ENCODE measurements at regions not wholly inside any gene's neighbourhood (a gene's known extent, or its start where the extent isn't known, plus 50 kb on each side); places are given as distances from the start of the nearest gene placed in this dataset.

DNA sequence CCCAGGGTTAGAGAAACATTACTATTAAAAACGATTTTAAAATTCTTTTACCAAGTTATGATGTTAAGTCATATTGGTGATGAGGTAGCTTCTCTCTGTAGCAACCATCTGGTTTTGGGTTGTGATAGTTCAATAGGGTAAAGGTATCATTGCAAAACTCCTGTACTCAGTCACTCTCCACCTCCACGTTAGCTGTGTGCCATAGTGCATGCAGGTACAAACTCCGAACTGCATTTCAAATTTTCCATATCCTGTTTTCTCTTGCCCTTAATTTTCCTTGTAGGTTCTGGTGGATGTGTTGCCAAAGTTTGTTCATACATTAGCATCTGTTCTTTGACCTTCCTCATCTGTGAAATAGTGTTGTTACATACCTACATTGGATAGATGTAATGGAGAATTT, 53.1 kb upstream of the ARRDC3 start:
- Histone ChIP-seq H3K36me3 (ENCODE audit: insufficient read depth, low read length) (no peaks in the 10 kb centered on the region), H2AFZ (ENCODE audit: low read depth, low read length) (no peak overlapping the region), H3K27me3 (ENCODE audit: insufficient read depth, low read depth, low read length) (no peaks in the 10 kb centered on the region), H3F3A (ENCODE audit: insufficient read depth, low read length, poor library complexity, severe bottlenecking) (no peaks in the 10 kb centered on the region), H3K27ac (ENCODE audit: low read length) (no peak overlapping the region), H3K79me2 (replicated peaks; ENCODE audit: insufficient read depth, low read length) (no peaks in the 10 kb centered on the region), H3K9ac (ENCODE audit: low read length) (no peak overlapping the region), H3K9me3 (ENCODE audit: low read length) (no peaks in the 10 kb centered on the region), H3K4me3 (ENCODE audit: low read length) (no peak overlapping the region), H4K20me1 (ENCODE audit: insufficient read depth) (no peaks in the 10 kb centered on the region), H3K9me2 (ENCODE audit: insufficient read depth, low read length) (no peaks in the 10 kb centered on the region), H3K4me2 (ENCODE audit: low read length) (no peak overlapping the region)
- no peak for TF ChIP-seq CTCF (IDR thresholded peaks at IDR 0.05; ENCODE audit: poor library complexity, severe bottlenecking)

- H3K36me3 ChIP-seq (ENCODE audit: insufficient read depth, low read length) = no peaks in the 10 kb centered on the region
- H2AFZ ChIP-seq (ENCODE audit: low read depth, low read length) = no peak overlapping the region
- TF ChIP-seq, protein P1, sequence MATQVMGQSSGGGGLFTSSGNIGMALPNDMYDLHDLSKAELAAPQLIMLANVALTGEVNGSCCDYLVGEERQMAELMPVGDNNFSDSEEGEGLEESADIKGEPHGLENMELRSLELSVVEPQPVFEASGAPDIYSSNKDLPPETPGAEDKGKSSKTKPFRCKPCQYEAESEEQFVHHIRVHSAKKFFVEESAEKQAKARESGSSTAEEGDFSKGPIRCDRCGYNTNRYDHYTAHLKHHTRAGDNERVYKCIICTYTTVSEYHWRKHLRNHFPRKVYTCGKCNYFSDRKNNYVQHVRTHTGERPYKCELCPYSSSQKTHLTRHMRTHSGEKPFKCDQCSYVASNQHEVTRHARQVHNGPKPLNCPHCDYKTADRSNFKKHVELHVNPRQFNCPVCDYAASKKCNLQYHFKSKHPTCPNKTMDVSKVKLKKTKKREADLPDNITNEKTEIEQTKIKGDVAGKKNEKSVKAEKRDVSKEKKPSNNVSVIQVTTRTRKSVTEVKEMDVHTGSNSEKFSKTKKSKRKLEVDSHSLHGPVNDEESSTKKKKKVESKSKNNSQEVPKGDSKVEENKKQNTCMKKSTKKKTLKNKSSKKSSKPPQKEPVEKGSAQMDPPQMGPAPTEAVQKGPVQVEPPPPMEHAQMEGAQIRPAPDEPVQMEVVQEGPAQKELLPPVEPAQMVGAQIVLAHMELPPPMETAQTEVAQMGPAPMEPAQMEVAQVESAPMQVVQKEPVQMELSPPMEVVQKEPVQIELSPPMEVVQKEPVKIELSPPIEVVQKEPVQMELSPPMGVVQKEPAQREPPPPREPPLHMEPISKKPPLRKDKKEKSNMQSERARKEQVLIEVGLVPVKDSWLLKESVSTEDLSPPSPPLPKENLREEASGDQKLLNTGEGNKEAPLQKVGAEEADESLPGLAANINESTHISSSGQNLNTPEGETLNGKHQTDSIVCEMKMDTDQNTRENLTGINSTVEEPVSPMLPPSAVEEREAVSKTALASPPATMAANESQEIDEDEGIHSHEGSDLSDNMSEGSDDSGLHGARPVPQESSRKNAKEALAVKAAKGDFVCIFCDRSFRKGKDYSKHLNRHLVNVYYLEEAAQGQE (IDR thresholded peaks at IDR 0.05; ENCODE audit: borderline replicate concordance) = no peak
- TF ChIP-seq CTCF (IDR thresholded peaks at IDR 0.05; ENCODE audit: poor library complexity, severe bottlenecking) (no peak), SMC3 (conservative IDR thresholded peaks at IDR 0.05; ENCODE audit: poor library complexity) (no peak), MXI1 (conservative IDR thresholded peaks at IDR 0.05; ENCODE audit: poor library complexity, severe bottlenecking) (no peak), RAD21 (conservative IDR thresholded peaks at IDR 0.05) (no peak), TAF1 (IDR thresholded peaks at IDR 0.05; ENCODE audit: low read depth) (no peak)
- H3K27me3 ChIP-seq (ENCODE audit: insufficient read depth, low read depth, low read length) = no peaks in the 10 kb centered on the region
- no peak overlapping the region for H3K4me2 ChIP-seq (ENCODE audit: low read length)
- H3F3A ChIP-seq (ENCODE audit: insufficient read depth, low read length, poor library complexity, severe bottlenecking) = no peaks in the 10 kb centered on the region
- H3K9ac ChIP-seq (ENCODE audit: low read length) = no peak overlapping the region
- H3K27ac ChIP-seq (ENCODE audit: low read length) = no peak overlapping the region
- no peaks in the 10 kb centered on the region for H3K9me2 ChIP-seq (ENCODE audit: insufficient read depth, low read length)
- no peak overlapping the region for H3K4me3 ChIP-seq (ENCODE audit: low read length)
- H3K79me2 ChIP-seq (replicated peaks; ENCODE audit: insufficient read depth, low read length) = no peaks in the 10 kb centered on the region
- no peaks in the 10 kb centered on the region for H4K20me1 ChIP-seq (ENCODE audit: insufficient read depth)
- no peaks in the 10 kb centered on the region for H3K9me3 ChIP-seq (ENCODE audit: low read length)
Measured at GRCh38 chr5:91434348-91434747, 51.2 kb upstream of the ARRDC3 start.

GRCh38 chr5:91433861-91434260, 50.7 kb upstream of the ARRDC3 start:
- Histone ChIP-seq H3K4me3 (ENCODE audit: low read length) (no peak overlapping the region), H3K4me2 (ENCODE audit: low read length) (no peak overlapping the region), H3K27me3 (ENCODE audit: insufficient read depth, low read depth, low read length) (no peaks in the 10 kb centered on the region), H4K20me1 (ENCODE audit: insufficient read depth) (no peaks in the 10 kb centered on the region), H3K27ac (ENCODE audit: low read length) (no peak overlapping the region), H3K9me2 (ENCODE audit: insufficient read depth, low read length) (no peaks in the 10 kb centered on the region), H3K79me2 (replicated peaks; ENCODE audit: insufficient read depth, low read length) (no peaks in the 10 kb centered on the region), H3F3A (ENCODE audit: insufficient read depth, low read length, poor library complexity, severe bottlenecking) (no peaks in the 10 kb centered on the region), H3K36me3 (ENCODE audit: insufficient read depth, low read length) (no peaks in the 10 kb centered on the region), H3K9me3 (ENCODE audit: low read length) (no peaks in the 10 kb centered on the region), H3K9ac (ENCODE audit: low read length) (no peak overlapping the region), H2AFZ (ENCODE audit: low read depth, low read length) (no peak overlapping the region)
- TF ChIP-seq SMC3 (conservative IDR thresholded peaks at IDR 0.05; ENCODE audit: poor library complexity) = no peak
- TF ChIP-seq, protein P1 (IDR thresholded peaks at IDR 0.05; ENCODE audit: borderline replicate concordance) = no peak
- no peak for TF ChIP-seq TAF1 (IDR thresholded peaks at IDR 0.05; ENCODE audit: low read depth)
- no peak for TF ChIP-seq CTCF (IDR thresholded peaks at IDR 0.05; ENCODE audit: poor library complexity, severe bottlenecking)
- TF ChIP-seq RAD21 (conservative IDR thresholded peaks at IDR 0.05) = no peak
- TF ChIP-seq POLR2AphosphoS5 (IDR thresholded peaks at IDR 0.05) = no peak
- no peak for TF ChIP-seq MXI1 (conservative IDR thresholded peaks at IDR 0.05; ENCODE audit: poor library complexity, severe bottlenecking)
- no peak for TF ChIP-seq EP300 (conservative IDR thresholded peaks at IDR 0.05; ENCODE audit: poor library complexity, severe bottlenecking)
